ENCODE measurements at regions not wholly inside any gene's neighbourhood (a gene's known extent, or its start where the extent isn't known, plus 50 kb on each side); places are given as distances from the start of the nearest gene placed in this dataset.

DNA sequence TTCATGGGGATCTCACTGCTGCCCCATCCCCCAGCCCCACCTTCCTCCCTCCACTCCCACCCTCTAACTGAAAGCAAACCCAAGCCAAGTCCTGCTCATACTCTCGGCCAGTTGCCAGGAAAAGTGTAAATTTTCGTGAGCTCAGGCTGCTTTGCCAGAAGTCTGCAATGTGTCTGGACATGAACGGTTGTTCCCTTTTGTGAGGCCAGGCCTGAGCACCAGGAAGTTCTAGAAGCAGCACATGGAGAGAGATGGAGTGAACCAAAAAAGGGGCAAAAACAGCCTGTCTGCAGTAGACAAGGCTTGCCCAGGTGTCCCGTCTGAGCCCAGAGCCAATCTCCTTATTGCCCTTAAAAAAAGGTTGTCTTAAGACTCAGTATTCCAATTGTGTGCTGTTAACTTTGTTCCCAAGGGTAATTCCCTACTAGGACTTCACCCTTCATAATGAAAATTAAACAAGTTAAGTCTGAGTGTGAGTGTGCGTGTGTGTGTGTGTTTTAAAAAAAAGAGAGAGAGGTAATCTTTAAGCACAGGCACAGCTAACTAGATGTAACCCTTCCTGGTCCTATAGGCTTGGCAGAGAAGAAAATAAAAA, 247.1 kb downstream of the BCL11A start:
- H3K27me3 ChIP-seq, result no peaks in the 10 kb centered on the region
- no peak overlapping the region for H3K27ac ChIP-seq
- peaks cover 10% of the 10 kb centered on the region for H3K4me1 ChIP-seq
- DNase-seq (ENCODE audit: low spot score in 2 of 2), result no peak
- TF ChIP-seq EP300 (IDR thresholded peaks at IDR 0.05), result no peak
- no peak for TF ChIP-seq POLR2A (IDR thresholded peaks at IDR 0.05)
- no peak for TF ChIP-seq CTCF (IDR thresholded peaks at IDR 0.05)
- no peak for TF ChIP-seq POLR2AphosphoS5 (IDR thresholded peaks at IDR 0.05)
- no peaks in the 10 kb centered on the region for H3K36me3 ChIP-seq
- 27% methylated on average over 5 of the region's 5 CpGs for WGBS
- H3K4me3 ChIP-seq, result no peak overlapping the region
- H3K9me3 ChIP-seq, result no peaks in the 10 kb centered on the region

DNA sequence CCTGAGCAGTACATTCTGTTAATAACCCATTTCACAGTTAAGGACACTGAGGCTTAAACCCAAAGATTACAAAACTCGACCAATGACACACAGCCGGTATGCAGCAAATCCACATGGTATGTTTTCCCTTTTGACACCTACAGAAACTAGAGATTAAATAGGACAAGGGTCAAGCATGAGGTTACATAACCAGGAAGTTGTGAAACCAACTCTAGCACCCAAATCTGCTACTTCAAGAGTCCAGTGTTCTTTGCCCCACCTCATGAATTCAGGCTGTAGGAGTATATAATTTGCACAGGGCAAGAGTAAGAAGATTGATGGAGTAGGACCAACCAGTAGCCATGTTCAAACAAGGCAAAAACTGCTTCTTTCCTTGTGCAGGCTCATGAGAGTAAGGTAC, 249.8 kb downstream of the BCL11A start:
- no peak for DNase-seq (ENCODE audit: low spot score in 2 of 2)
- Histone ChIP-seq H3K4me3 (no peak overlapping the region), H3K9me3 (no peaks in the 10 kb centered on the region), H3K36me3 (no peaks in the 10 kb centered on the region), H3K27me3 (no peaks in the 10 kb centered on the region), H3K4me1 (peaks cover 13% of the 10 kb centered on the region), H3K27ac (no peak overlapping the region)
- WGBS, result 84% methylated on average over 2 of the region's 2 CpGs
- TF ChIP-seq POLR2AphosphoS5 (IDR thresholded peaks at IDR 0.05), result no peak
- no peak for TF ChIP-seq EP300 (IDR thresholded peaks at IDR 0.05)
- no peak for TF ChIP-seq POLR2A (IDR thresholded peaks at IDR 0.05)
- TF ChIP-seq CTCF (IDR thresholded peaks at IDR 0.05), result no peak

GRCh38 chr2:60302377-60303126, 250.9 kb downstream of the BCL11A start:
- no peaks in the 10 kb centered on the region for H3K9me3 ChIP-seq

GRCh38 chr2:60301726-60302125, 251.7 kb downstream of the BCL11A start:
- Histone ChIP-seq H3K9me3 (no peaks in the 10 kb centered on the region), H3K4me1 (peaks cover 27% of the 10 kb centered on the region), H3K4me3 (no peak overlapping the region), H3K27ac (no peak overlapping the region), H3K36me3 (no peaks in the 10 kb centered on the region), H3K27me3 (no peaks in the 10 kb centered on the region)
- no peak for TF ChIP-seq CTCF (IDR thresholded peaks at IDR 0.05)
- TF ChIP-seq POLR2A (IDR thresholded peaks at IDR 0.05), result no peak
- TF ChIP-seq POLR2AphosphoS5 (IDR thresholded peaks at IDR 0.05), result no peak
- no peak for DNase-seq (ENCODE audit: low spot score in 2 of 2)
- 81% methylated on average over 3 of the region's 3 CpGs for WGBS

More at GRCh38 chr2:60302377-60303126, 250.9 kb downstream of the BCL11A start:
- WGBS, result 90% methylated on average over 6 of the region's 6 CpGs
- no peak for DNase-seq (ENCODE audit: low spot score in 2 of 2)
- no peaks in the 10 kb centered on the region for H3K27me3 ChIP-seq
- H3K4me1 ChIP-seq, result peaks cover 21% of the 10 kb centered on the region
- no peaks in the 10 kb centered on the region for H3K36me3 ChIP-seq
- H3K27ac ChIP-seq, result no peak overlapping the region
- H3K4me3 ChIP-seq, result no peak overlapping the region
- TF ChIP-seq EP300 (IDR thresholded peaks at IDR 0.05) (no peak), CTCF (IDR thresholded peaks at IDR 0.05) (no peak), POLR2A (IDR thresholded peaks at IDR 0.05) (no peak), POLR2AphosphoS5 (IDR thresholded peaks at IDR 0.05) (no peak)

GRCh38 chr2:60299179-60299578, 254.3 kb downstream of the BCL11A start:
- 87% methylated on average over 8 of the region's 8 CpGs for WGBS
- TF ChIP-seq POLR2A (IDR thresholded peaks at IDR 0.05), result no peak
- TF ChIP-seq POLR2AphosphoS5 (IDR thresholded peaks at IDR 0.05), result no peak
- TF ChIP-seq EP300 (IDR thresholded peaks at IDR 0.05), result no peak
- TF ChIP-seq CTCF (IDR thresholded peaks at IDR 0.05), result no peak
- no peak overlapping the region for H3K4me3 ChIP-seq

More at GRCh38 chr2:60299179-60299578, 254.3 kb downstream of the BCL11A start:
- Histone ChIP-seq H3K27me3 (no peaks in the 10 kb centered on the region), H3K27ac (no peak overlapping the region), H3K4me1 (peaks cover 37% of the 10 kb centered on the region), H3K36me3 (no peaks in the 10 kb centered on the region), H3K9me3 (no peaks in the 10 kb centered on the region)
- DNase-seq (ENCODE audit: low spot score in 2 of 2), result no peak
